ENCODE measurements at regions not wholly inside any gene's neighbourhood (a gene's known extent, or its start where the extent isn't known, plus 50 kb on each side); places are given as distances from the start of the nearest gene placed in this dataset.

GRCh38 chr4:173878701-173879100 lies 348.7 kb upstream of the HAND2 start:
- TF ChIP-seq POLR2AphosphoS5 (IDR thresholded peaks at IDR 0.05) (no peak), CTCF (IDR thresholded peaks at IDR 0.05) (no peak), POLR2A (IDR thresholded peaks at IDR 0.05) (no peak)
